Stomach (tissue), 4 donors: ENCODE measurements at regions not wholly inside any gene's neighbourhood (a gene's known extent, or its start where the extent isn't known, plus 50 kb on each side); places are given as distances from the start of the nearest gene placed in this dataset.

Experiments used
- CTCF ChIP-seq, 7 experiments: fragments of 450-650 bp in 4 of 7; fragments of 200-600 bp in 3 of 7; sonication (generic) in 3 of 7; IDR thresholded peaks; one replicate each; pipeline ENCODE4 v1.5.1; 2016 to 2019; ENCODE audit warnings: antibody characterized with exemption in 7 of 7, control low read depth in 2 of 7, mild to moderate bottlenecking in 1 of 7
- EP300 ChIP-seq: sonication (generic); formaldehyde crosslinking; IDR thresholded peaks from one replicate; pipeline ENCODE4 v1.6.1; 2017; ENCODE audit warnings: antibody characterized with exemption

DNA sequence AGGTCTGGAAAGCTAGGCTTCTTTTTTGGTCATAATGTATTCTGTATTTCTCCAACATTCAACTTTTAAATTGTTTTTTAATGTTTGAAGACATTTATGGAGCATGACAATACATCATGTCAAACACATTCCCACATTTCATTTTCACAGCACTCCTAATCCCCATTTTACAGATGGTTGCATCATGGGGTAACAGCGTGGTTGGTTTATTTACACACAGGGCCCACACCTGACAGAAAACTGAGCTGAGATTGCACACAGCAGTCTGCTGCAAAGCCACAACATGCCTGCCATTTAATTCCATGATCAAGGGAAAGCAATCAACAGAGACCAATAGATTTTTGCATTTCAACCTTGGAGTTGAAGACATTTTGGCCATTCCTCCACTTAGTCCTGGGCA is 335.7 kb upstream of the MGAT5 start:
- no peak for TF ChIP-seq CTCF (IDR thresholded peaks at IDR 0.05)
- no peak for TF ChIP-seq EP300
